ENCODE measurements at regions not wholly inside any gene's neighbourhood (a gene's known extent, or its start where the extent isn't known, plus 50 kb on each side); places are given as distances from the start of the nearest gene placed in this dataset.

GRCh38 chr11:42077794-42078193 lies 618.3 kb upstream of the LRRC4C start:
- H3K79me2 ChIP-seq (ENCODE audit: control insufficient read depth, low read length) = no peaks in the 10 kb centered on the region
- no peaks in the 10 kb centered on the region for H3F3A ChIP-seq (ENCODE audit: control insufficient read depth, insufficient read depth)
- H3K27me3 ChIP-seq (ENCODE audit: control insufficient read depth, low read length) = no peaks in the 10 kb centered on the region
- no peaks in the 10 kb centered on the region for H3K36me3 ChIP-seq (ENCODE audit: control insufficient read depth, low read length)
- no peak for TF ChIP-seq EZH2phosphoT487 (IDR thresholded peaks at IDR 0.05; ENCODE audit: borderline replicate concordance, low read length)
- TF ChIP-seq CTCF (IDR thresholded peaks at IDR 0.05; ENCODE audit: low read depth, low read length, poor library complexity, severe bottlenecking) = no peak
- H3K4me2 ChIP-seq (ENCODE audit: low read length) = no peak overlapping the region
- H3K27ac ChIP-seq (ENCODE audit: low read depth, low read length) = no peak overlapping the region
- no peaks in the 10 kb centered on the region for H4K20me1 ChIP-seq (ENCODE audit: control insufficient read depth, insufficient read depth, low read depth, low read length)
- no peak overlapping the region for H3K4me3 ChIP-seq (ENCODE audit: low read length)
- H3K4me1 ChIP-seq (ENCODE audit: control insufficient read depth, low read length) = no peaks in the 10 kb centered on the region
- H3K9me3 ChIP-seq (ENCODE audit: control insufficient read depth, insufficient read depth, low read length) = no peaks in the 10 kb centered on the region
- H3K9me2 ChIP-seq (replicated peaks; ENCODE audit: control insufficient read depth, low read length) = no peaks in the 10 kb centered on the region

GRCh38 chr11:42085736-42086135 lies 626.3 kb upstream of the LRRC4C start:
- Histone ChIP-seq H3K36me3 (ENCODE audit: control insufficient read depth, low read length) (no peaks in the 10 kb centered on the region), H3K27me3 (ENCODE audit: control insufficient read depth, low read length) (no peaks in the 10 kb centered on the region), H3K27ac (ENCODE audit: low read depth, low read length) (no peak overlapping the region), H3K9me3 (ENCODE audit: control insufficient read depth, insufficient read depth, low read length) (no peaks in the 10 kb centered on the region), H3K79me2 (ENCODE audit: control insufficient read depth, low read length) (no peaks in the 10 kb centered on the region), H3F3A (ENCODE audit: control insufficient read depth, insufficient read depth) (no peaks in the 10 kb centered on the region), H3K9me2 (replicated peaks; ENCODE audit: control insufficient read depth, low read length) (no peaks in the 10 kb centered on the region), H3K4me3 (ENCODE audit: low read length) (no peak overlapping the region), H3K4me1 (ENCODE audit: control insufficient read depth, low read length) (no peaks in the 10 kb centered on the region), H3K4me2 (ENCODE audit: low read length) (no peak overlapping the region), H4K20me1 (ENCODE audit: control insufficient read depth, insufficient read depth, low read depth, low read length) (no peaks in the 10 kb centered on the region)
- TF ChIP-seq CTCF (IDR thresholded peaks at IDR 0.05; ENCODE audit: low read depth, low read length, poor library complexity, severe bottlenecking) = no peak
- no peak for TF ChIP-seq EZH2phosphoT487 (IDR thresholded peaks at IDR 0.05; ENCODE audit: borderline replicate concordance, low read length)

- H4K20me1 ChIP-seq (ENCODE audit: control insufficient read depth, insufficient read depth, low read depth, low read length) = no peaks in the 10 kb centered on the region
- no peaks in the 10 kb centered on the region for H3F3A ChIP-seq (ENCODE audit: control insufficient read depth, insufficient read depth)
- no peaks in the 10 kb centered on the region for H3K36me3 ChIP-seq (ENCODE audit: control insufficient read depth, low read length)
- H3K4me1 ChIP-seq (ENCODE audit: control insufficient read depth, low read length) = no peaks in the 10 kb centered on the region
- H3K4me2 ChIP-seq (ENCODE audit: low read length) = no peak overlapping the region
- no peak overlapping the region for H3K27ac ChIP-seq (ENCODE audit: low read depth, low read length)
- TF ChIP-seq CTCF (IDR thresholded peaks at IDR 0.05; ENCODE audit: low read depth, low read length, poor library complexity, severe bottlenecking) = no peak
- no peak for TF ChIP-seq EZH2phosphoT487 (IDR thresholded peaks at IDR 0.05; ENCODE audit: borderline replicate concordance, low read length)
- H3K9me2 ChIP-seq (replicated peaks; ENCODE audit: control insufficient read depth, low read length) = no peaks in the 10 kb centered on the region
- no peaks in the 10 kb centered on the region for H3K79me2 ChIP-seq (ENCODE audit: control insufficient read depth, low read length)
- H3K27me3 ChIP-seq (ENCODE audit: control insufficient read depth, low read length) = no peaks in the 10 kb centered on the region
- no peak overlapping the region for H3K4me3 ChIP-seq (ENCODE audit: low read length)
- H3K9me3 ChIP-seq (ENCODE audit: control insufficient read depth, insufficient read depth, low read length) = no peaks in the 10 kb centered on the region
These were observed 634.1 kb upstream of the LRRC4C start for GRCh38 chr11:42093541-42093940.

GRCh38 chr11:42098075-42098474 lies 638.6 kb upstream of the LRRC4C start:
- Histone ChIP-seq H3K79me2 (ENCODE audit: control insufficient read depth, low read length) (no peaks in the 10 kb centered on the region), H3K9me3 (ENCODE audit: control insufficient read depth, insufficient read depth, low read length) (no peaks in the 10 kb centered on the region), H3K4me2 (ENCODE audit: low read length) (no peak overlapping the region), H3K27me3 (ENCODE audit: control insufficient read depth, low read length) (no peaks in the 10 kb centered on the region), H4K20me1 (ENCODE audit: control insufficient read depth, insufficient read depth, low read depth, low read length) (no peaks in the 10 kb centered on the region), H3K36me3 (ENCODE audit: control insufficient read depth, low read length) (no peaks in the 10 kb centered on the region), H3F3A (ENCODE audit: control insufficient read depth, insufficient read depth) (no peaks in the 10 kb centered on the region), H3K4me3 (ENCODE audit: low read length) (no peak overlapping the region), H3K27ac (ENCODE audit: low read depth, low read length) (no peak overlapping the region), H3K9me2 (replicated peaks; ENCODE audit: control insufficient read depth, low read length) (no peaks in the 10 kb centered on the region), H3K4me1 (ENCODE audit: control insufficient read depth, low read length) (no peaks in the 10 kb centered on the region)
- TF ChIP-seq CTCF (IDR thresholded peaks at IDR 0.05; ENCODE audit: low read depth, low read length, poor library complexity, severe bottlenecking) = no peak
- TF ChIP-seq EZH2phosphoT487 (IDR thresholded peaks at IDR 0.05; ENCODE audit: borderline replicate concordance, low read length) = no peak

Measured in DOHH2 (cell line).